Fibroblast of lung (primary cell): ENCODE measurements at regions not wholly inside any gene's neighbourhood (a gene's known extent, or its start where the extent isn't known, plus 50 kb on each side); places are given as distances from the start of the nearest gene placed in this dataset.

Source experiments
- DNase-seq, 2 donors: peaks; one replicate each; pipeline versions ENCODE4 v3.0.0 to v3.0.0-alpha.2; 2010; ENCODE audit warnings: low read depth in 2 of 2
- H2AFZ ChIP-seq: 2 replicates; pipeline ENCODE4 v1.5.1; 2012; ENCODE audit warnings: low read length, control low read depth, inconsistent platforms
- H3K27ac ChIP-seq: 2 replicates; pipeline ENCODE4 v1.5.1; 2011; ENCODE audit warnings: low read length, control low read depth; ENCODE audit not compliant: insufficient read depth
- H3K27me3 ChIP-seq: 2 replicates; pipeline ENCODE4 v1.5.1; 2011; ENCODE audit warnings: mild to moderate bottlenecking, low read length; ENCODE audit not compliant: control insufficient read depth, insufficient read depth
- H3K36me3 ChIP-seq: 2 replicates; pipeline ENCODE4 v1.5.1; 2011; ENCODE audit warnings: low read length; ENCODE audit not compliant: control insufficient read depth, insufficient read depth
- H3K4me1 ChIP-seq: 2 replicates; pipeline ENCODE4 v1.5.1; 2011; ENCODE audit warnings: low read length; ENCODE audit not compliant: control insufficient read depth, insufficient read depth; ENCODE audit errors: extremely low read depth
- H3K4me2 ChIP-seq: 2 replicates; pipeline ENCODE4 v1.5.1; 2011; ENCODE audit warnings: low read length, control low read depth; ENCODE audit not compliant: insufficient read depth; ENCODE audit errors: extremely low read depth
- H3K4me3 ChIP-seq, 4 experiments: fragments of 200-600 bp in 1 of 4; sonication (generic) in 1 of 4; replicated peaks in 1 of 4; 2 replicates each; pipeline ENCODE4 v1.5.1; 2011 to 2016; ENCODE audit warnings: low read length in 4 of 4, low read depth in 3 of 4, mild to moderate bottlenecking in 3 of 4, control low read depth in 2 of 4, inconsistent platforms in 1 of 4, mixed read lengths in 1 of 4; ENCODE audit not compliant: insufficient read depth in 1 of 4; ENCODE audit errors: control extremely low read depth in 1 of 4
- H3K79me2 ChIP-seq: 2 replicates; pipeline ENCODE4 v1.5.1; 2012; ENCODE audit warnings: mild to moderate bottlenecking, low read length, inconsistent platforms; ENCODE audit not compliant: control insufficient read depth, insufficient read depth
- H3K9ac ChIP-seq: 2 replicates; pipeline ENCODE4 v1.5.1; 2011; ENCODE audit warnings: mild to moderate bottlenecking, low read length, control low read depth; ENCODE audit not compliant: insufficient read depth
- H3K9me3 ChIP-seq: 2 replicates; pipeline ENCODE4 v1.5.1; 2012; ENCODE audit warnings: low read depth, low read length; ENCODE audit not compliant: control insufficient read depth, insufficient read depth
- H4K20me1 ChIP-seq: 2 replicates; pipeline ENCODE4 v1.5.1; 2011; ENCODE audit warnings: low read length; ENCODE audit not compliant: control insufficient read depth, insufficient read depth; ENCODE audit errors: extremely low read depth
- CTCF ChIP-seq, 2 donors: IDR thresholded peaks in 1 of 2; conservative IDR thresholded peaks in 1 of 2; 1 replicate in 1 of 2; 2 replicates in 1 of 2; pipeline ENCODE4 v1.5.1; 2011 to 2012; ENCODE audit warnings: low read length in 2 of 2, control low read depth in 1 of 2, inconsistent platforms in 1 of 2, low read depth in 1 of 2, mild to moderate bottlenecking in 1 of 2
- EZH2 ChIP-seq: IDR thresholded peaks from 2 replicates; pipeline ENCODE4 v1.5.1; 2012; ENCODE audit warnings: low read length, control low read depth, mild to moderate bottlenecking; ENCODE audit errors: missing control alignments

- TF ChIP-seq CTCF (conservative IDR thresholded peaks at IDR 0.05 in 1 of 2, IDR thresholded peaks at IDR 0.05 in 1 of 2; ENCODE audit: low read depth in 1 of 2, low read length in 2 of 2) = no peak
- no peak for TF ChIP-seq EZH2
- Histone ChIP-seq H2AFZ (no peak overlapping the region), H3K9me3 (no peaks in the 10 kb centered on the region), H3K27ac (no peak overlapping the region), H3K9ac (no peak overlapping the region), H3K27me3 (no peaks in the 10 kb centered on the region), H4K20me1 (no peaks in the 10 kb centered on the region), H3K36me3 (no peaks in the 10 kb centered on the region), H3K4me1 (no peaks in the 10 kb centered on the region), H3K4me2 (no peak overlapping the region), H3K4me3 (no peak overlapping the region), H3K79me2 (no peaks in the 10 kb centered on the region)
- no peak for DNase-seq
These were observed 194.3 kb upstream of the POF1B start for GRCh38 chrX:85573801-85574200.

- Histone ChIP-seq H3K9me3 (no peaks in the 10 kb centered on the region), H3K4me3 (no peak overlapping the region), H4K20me1 (no peaks in the 10 kb centered on the region), H3K27ac (no peak overlapping the region), H3K4me1 (no peaks in the 10 kb centered on the region), H3K79me2 (no peaks in the 10 kb centered on the region), H3K27me3 (no peaks in the 10 kb centered on the region), H2AFZ (no peak overlapping the region), H3K36me3 (no peaks in the 10 kb centered on the region), H3K9ac (no peak overlapping the region), H3K4me2 (no peak overlapping the region)
- TF ChIP-seq CTCF (conservative IDR thresholded peaks at IDR 0.05 in 1 of 2, IDR thresholded peaks at IDR 0.05 in 1 of 2; ENCODE audit: low read depth in 1 of 2, low read length in 2 of 2) = no peak
- no peak for TF ChIP-seq EZH2
- no peak for DNase-seq
These were observed 191.0 kb upstream of the POF1B start for GRCh38 chrX:85570496-85570895.

GRCh38 chrX:85569686-85570085, 190.2 kb upstream of the POF1B start:
- Histone ChIP-seq H2AFZ (no peak overlapping the region), H3K27ac (no peak overlapping the region), H3K9ac (no peak overlapping the region), H3K4me3 (no peak overlapping the region), H3K27me3 (no peaks in the 10 kb centered on the region), H3K9me3 (no peaks in the 10 kb centered on the region), H4K20me1 (no peaks in the 10 kb centered on the region), H3K79me2 (no peaks in the 10 kb centered on the region), H3K4me2 (no peak overlapping the region), H3K4me1 (no peaks in the 10 kb centered on the region), H3K36me3 (no peaks in the 10 kb centered on the region)
- TF ChIP-seq EZH2 = no peak
- TF ChIP-seq CTCF (conservative IDR thresholded peaks at IDR 0.05 in 1 of 2, IDR thresholded peaks at IDR 0.05 in 1 of 2; ENCODE audit: low read depth in 1 of 2, low read length in 2 of 2) = no peak
- no peak for DNase-seq
